ENCODE measurements at regions not wholly inside any gene's neighbourhood (a gene's known extent, or its start where the extent isn't known, plus 50 kb on each side); places are given as distances from the start of the nearest gene placed in this dataset.
"Not testable (repeated sequence)": the region's sequence is repeated elsewhere in the genome, so short reads cannot be mapped to it uniquely, and the experiment has no call there.

DNA sequence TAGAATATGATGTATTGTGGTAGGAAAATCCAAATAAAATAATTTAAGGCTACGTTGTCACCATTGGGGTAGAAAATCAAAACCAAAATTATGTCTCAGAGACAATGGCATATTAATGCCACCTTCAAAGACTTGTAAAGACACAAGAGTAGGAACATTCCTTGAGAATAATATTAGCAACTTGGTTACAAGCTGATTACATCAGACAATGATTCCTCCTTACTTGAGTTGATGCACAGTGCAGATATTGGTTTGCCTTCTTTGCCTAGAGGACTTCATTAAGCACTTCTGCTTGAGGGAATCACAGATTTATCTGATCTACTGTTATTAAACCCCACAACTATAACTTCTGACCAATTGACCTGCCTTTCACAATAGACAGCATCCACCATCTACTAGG is 500.2 kb downstream of the CDH9 start:
- Mint-ChIP-seq H3K27me3 (no peaks in the 10 kb centered on the region), H3K4me3 (no peak overlapping the region), H3K4me1 (no peaks in the 10 kb centered on the region), H3K27ac (no peak overlapping the region), H3K9me3 (peaks cover 16% of the 10 kb centered on the region), H3K36me3 (no peaks in the 10 kb centered on the region)
- DNase-seq: no peak

DNA sequence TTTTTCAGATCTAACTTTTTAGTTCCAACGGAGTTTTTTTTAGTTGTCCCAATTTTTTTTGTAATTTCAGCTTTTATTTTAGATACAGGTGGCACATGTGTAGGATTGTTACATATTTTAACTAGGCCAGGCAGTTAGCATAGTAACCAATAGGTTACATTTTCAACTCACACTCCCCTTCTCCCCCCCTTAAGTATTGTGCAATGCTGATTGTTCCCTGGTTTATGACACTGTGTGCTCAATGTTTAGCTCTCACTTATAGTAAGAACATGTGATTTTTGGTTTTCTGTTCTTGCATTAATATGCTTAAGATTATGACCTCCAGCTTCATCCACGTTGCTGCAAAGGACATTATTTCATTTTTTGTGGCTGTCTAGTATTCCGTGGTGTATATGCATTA is 503.2 kb downstream of the CDH9 start:
- H3K27me3 Mint-ChIP-seq: no peaks in the 10 kb centered on the region
- no peak overlapping the region for H3K27ac Mint-ChIP-seq
- no peaks in the 10 kb centered on the region for H3K4me1 Mint-ChIP-seq
- H3K36me3 Mint-ChIP-seq: no peaks in the 10 kb centered on the region
- H3K9me3 Mint-ChIP-seq: peaks cover 8% of the 10 kb centered on the region
- DNase-seq: no peak
- no peak overlapping the region for H3K4me3 Mint-ChIP-seq

DNA sequence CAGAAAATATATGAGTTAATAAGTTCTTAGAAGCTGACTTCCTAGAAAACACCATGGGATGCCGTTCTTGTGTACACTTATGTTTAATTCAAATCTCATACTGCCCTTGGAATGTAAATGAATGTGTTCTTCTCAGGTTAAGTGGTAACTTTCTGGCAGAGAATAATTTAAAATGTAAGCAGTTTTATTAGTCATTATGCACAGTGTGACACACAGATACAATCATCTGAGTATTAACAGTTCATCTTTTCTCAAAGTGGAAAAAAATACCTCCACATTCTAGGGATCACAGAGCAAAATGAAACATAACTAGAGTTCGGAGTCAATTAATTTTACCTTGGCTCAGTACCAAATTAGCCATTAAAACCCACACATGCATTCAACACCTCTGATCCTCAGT is 508.1 kb downstream of the CDH9 start:
- H3K4me1 Mint-ChIP-seq: no peaks in the 10 kb centered on the region
- no peaks in the 10 kb centered on the region for H3K36me3 Mint-ChIP-seq
- H3K4me3 Mint-ChIP-seq: no peak overlapping the region
- no peaks in the 10 kb centered on the region for H3K27me3 Mint-ChIP-seq
- H3K27ac Mint-ChIP-seq: no peak overlapping the region
- H3K9me3 Mint-ChIP-seq: peaks cover 10% of the 10 kb centered on the region
- no peak for DNase-seq

DNA sequence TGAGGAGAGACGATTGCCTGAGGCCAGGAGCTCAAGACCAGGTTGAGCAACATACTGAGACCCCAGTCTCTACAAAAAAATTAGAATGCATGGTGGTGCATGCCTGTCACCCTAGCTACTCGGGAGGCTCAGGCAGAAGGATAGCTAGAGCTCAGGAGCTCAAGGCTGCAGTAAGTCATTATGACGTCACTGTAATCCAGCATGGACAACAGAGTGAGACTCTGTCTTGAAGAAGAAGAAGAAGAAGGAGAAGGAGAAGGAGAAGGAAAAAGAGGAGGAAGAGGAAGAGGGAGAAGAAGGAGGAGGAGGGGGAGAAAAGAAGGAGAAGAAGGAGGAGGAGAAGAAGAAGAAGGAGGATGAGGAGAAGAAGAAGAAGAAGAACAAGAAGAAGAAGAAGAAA is 519.1 kb downstream of the CDH9 start:
- no peaks in the 10 kb centered on the region for H3K36me3 Mint-ChIP-seq
- H3K4me1 Mint-ChIP-seq: no peaks in the 10 kb centered on the region
- DNase-seq: no peak
- H3K4me3 Mint-ChIP-seq: no peak overlapping the region
- H3K9me3 Mint-ChIP-seq: peaks cover 3% of the 10 kb centered on the region
- H3K27ac Mint-ChIP-seq: peak overlapping the region; percentile 17
- no peaks in the 10 kb centered on the region for H3K27me3 Mint-ChIP-seq

DNA sequence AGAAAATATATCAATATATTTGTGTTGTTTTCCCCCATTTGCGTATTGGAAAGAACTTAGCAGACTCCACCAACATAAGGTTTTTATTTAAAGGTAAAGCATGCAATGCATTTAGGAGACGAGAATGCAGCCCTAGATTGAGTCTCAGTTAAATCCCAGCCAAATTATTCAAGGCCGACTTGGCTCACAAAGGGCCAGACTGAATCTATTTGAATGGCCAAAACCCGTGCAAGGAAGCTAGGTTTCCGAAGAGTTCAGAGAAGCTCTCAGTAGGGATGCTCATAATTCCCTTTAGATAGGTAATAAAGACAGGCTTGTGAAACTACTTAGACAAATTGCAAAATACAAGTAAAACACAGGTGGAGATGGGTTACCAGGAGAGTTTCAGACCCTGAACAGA is 520.3 kb downstream of the CDH9 start:
- H3K9me3 Mint-ChIP-seq: peaks cover 3% of the 10 kb centered on the region
- H3K27me3 Mint-ChIP-seq: no peaks in the 10 kb centered on the region
- H3K4me3 Mint-ChIP-seq: no peak overlapping the region
- H3K27ac Mint-ChIP-seq: no peak overlapping the region
- no peak for DNase-seq
- H3K4me1 Mint-ChIP-seq: no peaks in the 10 kb centered on the region
- H3K36me3 Mint-ChIP-seq: no peaks in the 10 kb centered on the region

DNA sequence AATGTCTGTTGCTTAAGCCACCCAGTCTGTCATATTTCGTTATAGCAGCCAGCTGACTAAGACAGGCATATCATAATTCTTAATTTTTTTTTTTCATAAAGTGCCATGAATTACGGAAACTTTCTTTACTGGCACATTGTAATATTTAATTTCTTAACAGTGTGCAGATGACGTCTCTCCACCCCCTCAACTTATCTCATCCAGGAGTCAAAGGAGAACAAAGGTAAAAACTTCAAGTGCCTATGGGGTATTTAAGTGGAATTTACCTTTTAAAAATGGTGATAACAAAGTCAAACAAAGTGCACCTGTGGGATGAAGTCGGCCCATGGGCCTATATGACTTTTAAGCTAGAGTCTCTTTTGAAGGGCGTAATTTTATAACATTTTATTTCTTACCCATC is 539.4 kb downstream of the CDH9 start:
- no peak for DNase-seq
- Mint-ChIP-seq H3K9me3 (peaks cover 7% of the 10 kb centered on the region), H3K27me3 (no peaks in the 10 kb centered on the region), H3K4me1 (no peaks in the 10 kb centered on the region), H3K4me3 (no peak overlapping the region), H3K36me3 (no peaks in the 10 kb centered on the region), H3K27ac (no peak overlapping the region)

DNA sequence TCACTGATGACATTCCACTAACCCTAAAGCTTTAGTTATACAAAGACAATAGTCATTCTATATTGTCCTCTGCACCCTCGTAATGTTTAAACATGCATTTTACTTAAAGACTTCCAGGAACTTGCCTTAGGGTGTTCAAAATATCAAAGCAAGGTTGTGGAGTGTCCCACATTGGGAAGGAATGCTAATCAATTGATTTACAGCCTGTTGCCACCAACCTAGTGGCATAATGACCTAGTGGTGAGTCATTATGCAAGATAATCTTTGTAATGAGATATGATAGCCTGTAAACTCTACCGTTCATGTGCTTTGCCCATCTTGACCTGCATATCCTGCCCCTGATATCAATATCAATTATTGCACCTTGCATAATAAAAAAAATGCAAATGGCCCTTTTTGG is 542.9 kb downstream of the CDH9 start:
- H3K4me3 Mint-ChIP-seq: no peak overlapping the region
- H3K27me3 Mint-ChIP-seq: no peaks in the 10 kb centered on the region

DNA sequence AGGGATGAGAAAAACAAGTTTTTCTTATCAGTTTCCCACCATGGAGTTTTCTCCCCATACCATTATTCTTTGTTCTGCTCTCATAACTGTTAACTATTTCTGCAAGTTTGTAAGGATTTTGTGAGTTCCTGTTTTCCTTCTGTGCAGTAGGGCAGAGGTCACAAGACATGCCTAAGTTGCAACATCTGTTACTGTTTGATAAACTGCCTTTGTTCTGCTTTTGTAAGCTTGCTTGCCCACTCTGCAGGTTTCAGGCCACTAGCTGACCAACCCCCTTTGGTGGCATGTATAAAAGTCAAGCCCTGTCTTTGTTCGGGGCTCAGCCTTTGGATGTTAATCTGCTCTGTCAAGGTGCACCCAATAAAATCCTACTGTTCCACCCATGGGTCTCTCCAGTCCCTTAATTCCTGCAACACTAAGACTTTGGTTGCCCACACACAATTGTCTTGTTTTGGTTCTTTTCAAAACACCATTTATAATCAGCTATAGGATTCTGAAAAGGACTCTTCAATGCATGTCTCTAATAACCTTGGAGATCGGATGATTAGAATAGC is 545.4 kb downstream of the CDH9 start:
- DNase-seq: no peak
- Mint-ChIP-seq H3K27me3 (no peaks in the 10 kb centered on the region), H3K27ac (no peak overlapping the region), H3K36me3 (no peaks in the 10 kb centered on the region), H3K9me3 (peaks cover 15% of the 10 kb centered on the region), H3K4me3 (no peak overlapping the region), H3K4me1 (no peaks in the 10 kb centered on the region)

More for the DNA sequence above, 542.9 kb downstream of the CDH9 start:
- H3K36me3 Mint-ChIP-seq: no peaks in the 10 kb centered on the region
- no peak for DNase-seq
- H3K9me3 Mint-ChIP-seq: peaks cover 12% of the 10 kb centered on the region
- H3K27ac Mint-ChIP-seq: no peak overlapping the region
- no peaks in the 10 kb centered on the region for H3K4me1 Mint-ChIP-seq

DNA sequence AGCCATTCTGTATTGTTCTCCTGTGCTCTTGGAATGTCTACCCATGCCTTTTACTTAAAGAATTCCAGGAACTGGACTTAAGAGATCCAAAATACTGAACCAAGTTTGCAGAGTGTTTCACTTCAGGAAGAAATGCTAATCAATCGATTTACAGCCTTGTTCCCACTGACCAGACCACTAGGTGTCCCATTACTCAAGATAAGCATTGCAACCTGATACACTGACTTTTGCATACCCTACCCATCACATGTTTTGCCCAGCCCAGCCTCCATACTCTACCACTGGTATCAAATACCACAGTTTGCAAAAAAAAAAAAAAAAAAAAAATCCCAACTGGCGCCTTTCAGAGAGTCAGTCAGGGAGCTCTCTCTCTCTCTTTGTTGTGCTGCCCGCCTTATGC is 550.8 kb downstream of the CDH9 start:
- no peaks in the 10 kb centered on the region for H3K36me3 Mint-ChIP-seq
- H3K4me1 Mint-ChIP-seq: no peaks in the 10 kb centered on the region
- no peak overlapping the region for H3K4me3 Mint-ChIP-seq
- no peak for DNase-seq
- H3K27me3 Mint-ChIP-seq: no peaks in the 10 kb centered on the region
- H3K27ac Mint-ChIP-seq: no peak overlapping the region
- peaks cover 9% of the 10 kb centered on the region for H3K9me3 Mint-ChIP-seq

DNA sequence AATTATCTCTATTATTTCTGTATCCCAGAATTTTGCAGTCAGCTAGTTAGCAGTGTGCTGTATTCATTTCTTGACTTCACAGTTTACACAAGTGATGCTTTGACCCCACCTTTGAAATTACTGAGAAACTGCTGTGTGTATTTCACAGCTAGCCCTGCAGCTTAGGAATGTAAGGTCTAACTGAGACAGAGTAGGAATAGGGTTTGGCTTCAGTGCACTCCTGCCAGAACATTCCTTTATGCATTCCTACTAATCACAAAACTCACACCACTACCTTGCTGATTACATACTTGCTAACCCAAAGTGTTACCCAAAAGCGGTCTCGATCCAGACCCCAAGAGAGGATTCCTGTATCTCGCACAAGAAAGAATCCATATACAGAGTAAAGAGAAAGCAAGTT is 551.8 kb downstream of the CDH9 start:
- Mint-ChIP-seq H3K27ac (no peak overlapping the region), H3K9me3 (peaks cover 11% of the 10 kb centered on the region), H3K4me1 (no peaks in the 10 kb centered on the region), H3K36me3 (no peaks in the 10 kb centered on the region), H3K27me3 (no peaks in the 10 kb centered on the region), H3K4me3 (no peak overlapping the region)
- no peak for DNase-seq

DNA sequence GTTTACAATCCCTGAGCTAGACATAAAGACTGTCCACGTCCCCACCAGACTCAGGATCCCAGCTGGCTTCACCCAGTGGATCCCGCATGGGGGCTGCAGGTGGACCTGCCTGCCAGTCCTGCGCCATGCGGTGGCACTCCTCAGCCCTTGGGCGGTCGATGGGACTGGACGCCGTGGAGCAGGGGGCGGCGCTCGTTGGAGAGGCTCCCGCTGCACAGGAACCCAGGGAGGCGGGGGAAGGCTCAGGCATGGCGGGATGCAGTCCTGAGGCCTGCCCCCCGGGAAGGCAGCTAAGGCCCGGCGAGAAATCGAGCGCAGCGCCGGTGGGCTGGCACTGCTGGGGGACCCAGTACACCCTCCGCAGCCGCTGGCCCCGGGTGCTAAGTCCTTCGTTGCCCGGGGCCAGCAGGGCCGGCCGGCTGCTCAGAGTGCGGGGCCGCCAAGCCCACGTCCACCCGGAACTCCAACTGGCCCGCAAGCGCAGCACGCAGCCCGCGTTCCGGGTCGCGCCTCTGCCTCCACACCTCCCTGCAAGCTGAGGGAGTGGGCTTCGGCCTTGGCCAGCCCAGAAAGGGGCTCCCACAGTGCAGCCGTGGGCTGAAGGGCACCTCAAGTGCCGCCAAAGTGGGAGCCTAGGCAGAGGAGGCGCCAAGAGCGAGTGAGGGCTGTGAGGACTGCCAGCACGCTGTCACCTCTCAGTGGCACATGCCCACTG is 553.1 kb downstream of the CDH9 start:
- H3K36me3 Mint-ChIP-seq, H3K4me1 Mint-ChIP-seq, H3K4me3 Mint-ChIP-seq, H3K9me3 Mint-ChIP-seq, H3K27ac Mint-ChIP-seq, DNase-seq, H3K27me3 Mint-ChIP-seq: not testable (repeated sequence)

DNA sequence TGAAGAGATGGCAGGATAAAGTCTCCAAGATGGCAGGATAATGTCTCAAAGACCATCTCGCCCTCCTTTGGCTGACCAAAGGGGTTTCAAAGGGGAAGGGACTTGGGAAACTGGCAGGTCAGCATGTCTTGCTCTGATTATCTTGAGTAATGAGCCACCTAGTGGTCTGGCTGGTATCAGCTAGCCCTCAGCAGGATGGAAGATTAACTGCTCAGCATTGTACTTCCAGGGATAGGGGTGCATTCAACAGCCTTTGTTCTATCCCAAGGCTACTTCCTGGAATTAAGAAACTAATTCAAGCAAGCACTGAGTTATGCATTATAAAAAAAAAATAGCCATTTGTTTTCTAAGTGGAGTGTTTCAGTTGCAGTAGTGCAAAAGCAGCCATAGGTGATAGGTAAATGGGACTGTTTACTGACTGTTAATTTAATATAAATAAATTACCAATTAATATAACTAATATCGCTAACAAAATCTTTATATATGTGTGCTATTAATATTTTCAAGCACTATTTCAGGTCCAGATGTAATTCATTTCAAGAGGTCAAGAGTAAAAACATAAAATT is 555.5 kb downstream of the CDH9 start:
- no peak overlapping the region for H3K4me3 Mint-ChIP-seq
- H3K27me3 Mint-ChIP-seq: no peaks in the 10 kb centered on the region
- DNase-seq: no peak
- no peak overlapping the region for H3K27ac Mint-ChIP-seq
- H3K36me3 Mint-ChIP-seq: no peaks in the 10 kb centered on the region
- peaks cover 6% of the 10 kb centered on the region for H3K9me3 Mint-ChIP-seq
- no peaks in the 10 kb centered on the region for H3K4me1 Mint-ChIP-seq

DNA sequence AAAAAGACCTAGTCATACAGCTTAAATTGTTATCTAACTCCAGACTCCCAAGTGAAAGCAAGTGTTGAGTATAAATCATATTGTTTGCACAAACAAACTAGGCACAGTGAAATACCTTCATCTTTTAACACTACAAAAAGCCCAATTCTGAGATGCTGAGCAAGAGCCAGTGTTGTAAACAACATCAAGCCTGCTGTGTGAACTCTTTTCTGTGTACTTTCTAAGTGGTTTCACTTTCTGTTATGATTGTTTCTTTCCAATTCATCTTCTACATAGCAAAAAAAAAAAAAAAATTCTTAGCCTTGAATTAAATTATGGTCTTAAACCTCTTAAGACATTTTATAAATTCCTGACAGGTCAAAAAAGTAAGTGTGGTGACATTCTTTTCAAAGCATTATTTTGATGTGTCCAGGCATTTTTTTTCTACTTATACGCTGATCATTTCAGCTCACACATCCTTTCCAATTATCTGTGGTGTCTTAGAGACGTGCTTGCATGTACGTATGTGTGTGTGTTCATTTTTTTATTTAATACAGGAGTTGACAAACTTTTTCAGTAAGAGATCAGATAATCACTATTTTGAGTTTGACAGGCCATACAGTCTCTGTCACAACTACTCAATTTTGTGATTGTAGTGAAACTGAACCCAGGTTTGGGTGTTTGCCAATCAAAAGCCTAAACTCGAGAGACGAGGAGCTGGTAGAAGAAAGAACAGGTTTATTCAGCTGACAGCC is 556.1 kb downstream of the CDH9 start:
- no peak overlapping the region for H3K27ac Mint-ChIP-seq
- no peaks in the 10 kb centered on the region for H3K27me3 Mint-ChIP-seq
- no peak overlapping the region for H3K4me3 Mint-ChIP-seq
- peaks cover 2% of the 10 kb centered on the region for H3K9me3 Mint-ChIP-seq
- H3K4me1 Mint-ChIP-seq: no peaks in the 10 kb centered on the region
- DNase-seq: no peak
- no peaks in the 10 kb centered on the region for H3K36me3 Mint-ChIP-seq

DNA sequence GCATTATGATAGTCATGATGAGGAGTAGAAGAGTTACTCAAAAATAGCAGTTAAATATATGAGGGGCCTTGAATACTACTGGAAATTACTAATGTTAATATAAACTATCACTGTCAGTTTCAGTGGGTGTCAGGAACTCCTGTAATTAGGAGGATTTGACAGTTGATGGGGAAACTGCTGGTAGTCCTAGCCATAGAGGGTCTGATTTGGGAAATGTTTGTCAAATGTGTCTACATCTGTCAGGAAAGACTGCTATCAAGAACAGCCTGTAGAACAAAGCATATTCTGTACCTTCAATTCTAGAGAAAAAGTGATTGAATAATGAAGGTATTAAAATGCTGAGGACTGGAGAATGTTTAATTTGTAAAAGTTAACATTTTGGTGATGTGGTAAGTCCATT is 567.9 kb downstream of the CDH9 start:
- Mint-ChIP-seq H3K36me3 (no peaks in the 10 kb centered on the region), H3K27me3 (no peaks in the 10 kb centered on the region), H3K4me1 (no peaks in the 10 kb centered on the region), H3K4me3 (no peak overlapping the region), H3K9me3 (peaks cover 3% of the 10 kb centered on the region), H3K27ac (no peak overlapping the region)
- no peak for DNase-seq

DNA sequence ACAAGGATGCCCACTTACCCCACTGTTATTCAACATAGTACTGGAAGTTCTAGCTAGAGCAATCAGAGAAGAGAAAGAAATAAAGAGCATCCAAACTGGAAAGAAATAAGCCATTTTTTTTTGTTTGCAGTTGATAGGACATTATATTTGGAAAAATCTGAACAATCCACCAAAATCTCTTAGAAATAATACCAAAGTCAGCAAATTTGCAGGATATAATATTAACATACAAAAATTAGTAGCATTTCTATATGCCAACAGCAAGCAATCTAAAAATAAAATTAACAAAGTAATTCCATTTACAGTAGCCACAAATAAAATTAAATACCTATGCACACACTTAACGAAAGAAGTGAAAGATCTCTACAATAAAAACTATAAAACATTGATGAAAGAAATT is 599.3 kb downstream of the CDH9 start:
- Mint-ChIP-seq H3K27me3 (no peaks in the 10 kb centered on the region), H3K27ac (no peak overlapping the region), H3K4me1 (no peaks in the 10 kb centered on the region), H3K4me3 (no peak overlapping the region), H3K9me3 (peaks cover 7% of the 10 kb centered on the region), H3K36me3 (no peaks in the 10 kb centered on the region)
- no peak for DNase-seq

DNA sequence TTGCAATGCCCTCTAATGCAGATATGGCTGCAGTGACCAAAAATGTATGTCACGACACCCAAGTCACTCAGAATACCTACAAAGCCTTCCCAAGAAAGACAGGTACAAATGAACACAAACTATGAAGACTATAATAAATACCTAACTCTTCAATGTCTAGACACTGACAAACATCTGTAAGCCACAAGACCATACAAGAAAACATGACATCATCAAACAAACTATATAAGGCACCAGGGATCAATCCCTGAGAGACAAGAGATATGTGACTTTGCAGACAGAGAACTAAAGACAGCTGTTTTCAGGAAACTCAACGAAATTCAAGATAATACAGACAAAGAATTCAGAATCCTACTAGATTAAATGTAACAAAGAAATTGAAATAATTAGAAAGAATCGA is 603.7 kb downstream of the CDH9 start:
- Mint-ChIP-seq H3K27ac (no peak overlapping the region), H3K36me3 (no peaks in the 10 kb centered on the region), H3K4me3 (no peak overlapping the region), H3K27me3 (no peaks in the 10 kb centered on the region), H3K9me3 (peaks cover 6% of the 10 kb centered on the region), H3K4me1 (no peaks in the 10 kb centered on the region)
- no peak for DNase-seq
